HG02884 (cell line): ENCODE measurements at regions not wholly inside any gene's neighbourhood (a gene's known extent, or its start where the extent isn't known, plus 50 kb on each side); places are given as distances from the start of the nearest gene placed in this dataset.
"Not testable (repeated sequence)": the region's sequence is repeated elsewhere in the genome, so short reads cannot be mapped to it uniquely, and the experiment has no call there.

Experiments used
- ATAC-seq: cut with Tn5 transposase; IDR thresholded peaks from one replicate; pipeline ENCODE4 v1.9.1; 2021; ENCODE audit warnings: mild to moderate bottlenecking, moderate library complexity; ENCODE audit not compliant: unreplicated experiment

DNA sequence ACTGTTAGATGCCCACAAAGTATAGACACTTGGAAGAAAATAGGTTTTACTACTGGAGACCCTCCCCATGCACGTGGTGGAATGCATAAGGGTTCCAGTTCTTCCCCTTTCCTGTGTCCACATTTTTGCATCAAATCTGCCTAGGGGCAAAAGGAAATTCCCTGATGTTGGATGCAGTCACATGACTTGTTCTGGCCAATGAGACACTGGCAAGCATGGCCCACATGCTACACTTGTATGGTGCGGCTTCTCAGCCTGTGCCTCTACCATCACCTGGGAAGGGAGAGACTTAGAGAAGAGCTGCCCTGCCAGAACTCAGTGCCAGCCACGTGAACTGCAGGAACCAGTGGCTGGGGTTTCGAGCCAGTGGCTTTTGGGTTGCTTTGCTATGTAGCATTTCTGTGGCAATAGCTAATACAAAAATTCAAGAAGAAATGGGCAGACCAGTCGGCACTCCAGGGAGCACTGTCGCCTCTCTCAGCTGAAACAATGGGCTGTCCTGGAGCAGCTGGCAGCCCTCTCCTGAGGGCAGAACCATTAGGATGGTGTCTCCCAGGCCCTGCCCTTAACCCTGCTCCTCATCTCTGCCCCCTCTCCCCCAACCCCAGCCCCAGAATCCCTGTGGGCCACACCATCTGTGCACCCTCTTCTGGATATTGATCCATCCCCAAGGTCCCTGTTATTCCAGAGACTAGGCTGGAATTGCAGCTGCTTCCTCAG is 634.0 kb downstream of the UQCRFS1 start:
- no peak for ATAC-seq

DNA sequence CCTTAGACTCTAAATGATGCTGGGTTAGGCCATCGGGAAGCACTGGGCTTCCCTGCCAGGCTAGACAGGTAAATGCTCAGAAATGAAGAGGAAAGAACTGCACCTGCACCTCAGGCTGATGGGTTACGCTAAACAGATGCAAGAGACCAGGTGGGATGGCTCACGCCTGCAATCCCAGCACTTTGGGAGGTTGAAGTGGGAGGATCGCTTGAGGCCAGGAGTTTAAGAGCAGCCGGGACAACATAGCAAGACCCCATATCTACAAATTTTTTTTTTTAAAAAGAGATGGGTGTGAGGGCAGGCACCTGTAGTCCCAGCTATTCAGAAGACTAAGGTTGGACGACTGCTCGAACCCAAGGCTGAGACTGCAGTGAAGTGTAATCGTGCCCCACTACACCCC is 634.7 kb downstream of the UQCRFS1 start:
- ATAC-seq: no peak

- no peak for ATAC-seq
Observed at GRCh38 chr19:28577666-28578065, 635.3 kb downstream of the UQCRFS1 start.

DNA sequence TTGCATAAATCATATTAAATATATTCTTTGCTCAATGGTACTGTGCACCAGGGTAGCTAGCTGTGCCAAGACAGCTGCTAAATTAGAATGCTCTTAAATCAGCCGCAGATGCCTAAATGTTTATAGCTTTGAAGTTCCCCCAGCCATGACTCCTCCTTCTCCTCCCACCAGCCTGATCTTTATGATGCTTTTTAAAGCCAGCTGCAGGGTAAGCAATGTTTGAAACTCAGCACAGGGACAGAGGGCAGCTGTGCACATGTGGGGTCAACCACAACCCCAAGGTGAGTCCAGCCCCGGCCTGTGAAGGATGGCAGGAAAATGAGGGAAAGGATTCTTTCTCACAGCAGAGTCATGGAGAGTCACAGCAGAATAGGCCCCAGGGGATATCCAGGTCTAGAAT is 635.7 kb downstream of the UQCRFS1 start:
- no peak for ATAC-seq

GRCh38 chr19:28575816-28576215 is 637.1 kb downstream of the UQCRFS1 start:
- no peak for ATAC-seq

DNA sequence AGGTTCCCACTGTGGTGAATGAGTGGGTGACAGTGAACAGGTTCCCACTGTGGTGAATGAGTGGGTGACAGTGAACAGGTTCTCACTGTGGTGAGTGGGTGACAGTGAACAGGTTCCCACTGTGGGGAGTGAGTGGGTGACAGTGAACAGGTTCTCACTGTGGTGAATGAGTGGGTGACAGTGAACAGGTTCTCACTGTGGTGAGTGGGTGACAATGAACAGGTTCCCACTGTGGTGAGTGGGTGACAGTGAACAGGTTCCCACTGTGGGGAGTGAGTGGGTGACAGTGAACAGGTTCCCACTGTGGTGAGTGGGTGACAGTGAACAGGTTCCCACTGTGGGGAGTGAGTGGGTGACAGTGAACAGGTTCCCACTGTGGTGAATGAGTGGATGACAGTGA is 637.6 kb downstream of the UQCRFS1 start:
- ATAC-seq: not testable (repeated sequence)

- no peak for ATAC-seq
Observed at GRCh38 chr19:28574212-28574611, 638.7 kb downstream of the UQCRFS1 start.

GRCh38 chr19:28569132-28570131 is 643.5 kb downstream of the UQCRFS1 start:
- ATAC-seq: no peak

GRCh38 chr19:28567834-28568233 is 645.1 kb downstream of the UQCRFS1 start:
- no peak for ATAC-seq

DNA sequence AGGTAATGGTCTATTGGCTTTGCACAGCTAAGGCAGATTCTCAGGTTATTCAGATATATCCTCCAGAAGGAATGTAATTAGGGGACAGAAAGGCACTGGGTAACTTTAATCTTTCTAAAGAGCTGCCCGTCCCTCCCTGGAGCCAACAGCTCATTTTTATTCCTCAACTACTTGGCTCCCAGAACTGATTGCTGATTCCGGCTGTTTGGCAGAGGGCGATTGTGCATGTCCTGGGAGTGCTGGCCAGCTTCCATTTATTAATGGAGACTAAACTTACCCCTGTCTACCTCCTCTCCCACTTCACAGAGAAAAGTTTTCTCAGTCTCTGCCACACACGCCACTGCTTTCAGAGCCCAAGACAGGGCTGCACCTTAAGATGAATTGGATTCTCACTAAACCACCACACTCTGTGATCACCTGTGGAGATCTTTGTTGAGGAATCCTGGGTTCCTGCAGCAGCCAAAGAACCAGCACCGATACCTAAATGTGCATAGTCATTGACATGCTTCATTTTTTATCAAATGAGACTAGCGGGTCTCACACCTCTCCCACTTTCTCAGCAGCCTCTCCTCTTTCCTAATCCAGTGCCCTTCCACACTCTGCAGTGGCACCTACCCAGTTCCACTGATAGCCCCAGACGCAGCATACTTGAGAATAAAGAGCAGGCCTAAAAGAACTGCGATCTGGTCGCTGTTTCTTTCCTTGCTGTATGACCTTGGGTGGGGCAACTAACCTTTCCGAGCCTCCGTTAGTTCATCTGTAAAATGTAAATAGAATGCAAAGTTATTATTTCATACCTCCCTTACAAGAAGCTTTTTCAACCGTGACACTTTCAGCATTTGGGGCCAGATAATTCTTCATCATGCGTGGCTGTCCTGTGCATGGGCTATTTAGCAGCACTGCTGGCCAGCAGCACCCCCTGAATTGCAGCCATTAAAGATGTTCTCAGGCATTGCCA is 648.7 kb downstream of the UQCRFS1 start:
- no peak for ATAC-seq

- ATAC-seq: no peak
Observed at GRCh38 chr19:28560786-28561185, 652.2 kb downstream of the UQCRFS1 start.

- no peak for ATAC-seq
Observed at GRCh38 chr19:28558783-28559182, 654.2 kb downstream of the UQCRFS1 start.

- no peak for ATAC-seq
Observed at GRCh38 chr19:28556371-28556770, 656.6 kb downstream of the UQCRFS1 start.

DNA sequence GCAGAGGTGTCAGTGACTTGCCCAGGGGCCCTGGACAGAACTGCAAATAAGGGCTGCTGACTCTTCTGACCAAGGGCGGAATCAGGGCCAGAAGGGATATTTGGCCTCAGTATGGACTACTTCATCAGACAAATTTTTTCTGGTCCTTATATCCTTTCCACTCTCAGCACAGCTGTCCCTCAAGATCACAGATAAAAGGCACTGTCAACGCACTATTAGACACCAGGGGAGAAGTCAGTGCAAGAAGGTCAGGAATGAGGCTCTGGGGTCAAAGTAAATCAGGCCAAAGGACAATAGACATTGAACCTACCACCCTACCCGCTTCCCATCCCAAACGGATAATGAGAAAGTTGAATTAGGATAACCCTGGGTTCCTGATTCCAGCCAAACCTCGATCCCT is 657.6 kb downstream of the UQCRFS1 start:
- ATAC-seq: no peak

GRCh38 chr19:28554321-28555091 is 658.4 kb downstream of the UQCRFS1 start:
- ATAC-seq: no peak

- no peak for ATAC-seq
Observed at GRCh38 chr19:28553764-28554163, 659.2 kb downstream of the UQCRFS1 start.

DNA sequence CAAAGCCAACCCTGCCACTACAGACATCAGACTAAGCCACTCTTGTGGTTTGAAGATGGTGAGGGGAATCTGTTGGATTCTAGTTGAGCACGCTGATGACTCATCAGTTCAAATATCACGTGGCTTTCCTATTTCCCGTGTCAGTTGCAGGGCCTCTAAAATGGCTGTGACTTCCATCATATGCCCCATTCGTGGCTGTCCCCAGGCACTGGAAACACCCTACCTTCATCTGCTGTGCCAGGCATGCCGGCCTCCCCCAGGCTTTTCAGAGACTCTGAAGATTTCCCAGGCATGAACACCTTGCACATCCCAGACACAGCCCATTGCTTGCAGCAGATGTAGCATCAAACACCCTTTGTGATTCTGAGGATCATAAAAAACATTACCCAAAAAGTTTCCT is 659.9 kb downstream of the UQCRFS1 start:
- no peak for ATAC-seq

DNA sequence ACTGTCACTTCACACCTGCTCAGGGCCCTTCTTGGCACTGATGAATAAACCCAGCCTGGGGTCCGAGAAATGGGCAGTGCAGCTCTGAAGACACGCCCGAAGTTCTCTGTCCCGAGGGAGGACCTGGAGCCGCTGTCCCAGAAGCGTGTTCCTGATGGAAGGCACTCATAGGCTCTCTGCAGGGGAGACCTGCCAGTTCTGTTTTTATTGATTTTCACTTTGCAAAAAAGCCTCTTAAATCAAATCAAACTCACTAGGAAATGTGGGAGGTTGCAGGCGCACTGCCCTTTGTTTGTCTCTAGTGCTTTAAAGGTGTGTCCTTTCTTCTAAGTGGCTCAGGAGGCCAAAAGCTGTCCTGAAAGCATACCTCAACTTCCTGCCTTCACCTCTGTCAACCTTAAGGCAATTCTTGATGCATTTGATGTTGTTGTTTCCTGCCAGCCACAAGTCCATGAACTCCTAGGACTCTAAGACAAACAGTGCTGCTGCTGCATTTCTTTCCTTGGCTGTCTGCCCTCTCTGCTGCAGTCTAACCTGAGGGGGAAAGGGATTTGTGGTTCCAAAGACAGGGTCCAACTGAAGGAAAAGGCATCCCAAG is 663.2 kb downstream of the UQCRFS1 start:
- ATAC-seq: no peak

- ATAC-seq: no peak
Observed at GRCh38 chr19:28546148-28546685, 666.7 kb downstream of the UQCRFS1 start.
